Head of caudate nucleus (tissue), 42 donors: ENCODE measurements at regions not wholly inside any gene's neighbourhood (a gene's known extent, or its start where the extent isn't known, plus 50 kb on each side); places are given as distances from the start of the nearest gene placed in this dataset.
"Not testable (repeated sequence)": the region's sequence is repeated elsewhere in the genome, so short reads cannot be mapped to it uniquely, and the experiment has no call there.

Experiments
- DNase-seq, 42 donors: peaks; one replicate each; pipeline versions ENCODE4 v3.0.0 to v3.0.0-alpha.2; 2020 to 2021; ENCODE audit warnings: mixed read lengths in 7 of 42
- intact Hi-C: fragments of 100-400 bp; cut with DNase I; formaldehyde crosslinking; loops from one replicate; pipeline ENCODE4 v1.15.0; 2022

DNA sequence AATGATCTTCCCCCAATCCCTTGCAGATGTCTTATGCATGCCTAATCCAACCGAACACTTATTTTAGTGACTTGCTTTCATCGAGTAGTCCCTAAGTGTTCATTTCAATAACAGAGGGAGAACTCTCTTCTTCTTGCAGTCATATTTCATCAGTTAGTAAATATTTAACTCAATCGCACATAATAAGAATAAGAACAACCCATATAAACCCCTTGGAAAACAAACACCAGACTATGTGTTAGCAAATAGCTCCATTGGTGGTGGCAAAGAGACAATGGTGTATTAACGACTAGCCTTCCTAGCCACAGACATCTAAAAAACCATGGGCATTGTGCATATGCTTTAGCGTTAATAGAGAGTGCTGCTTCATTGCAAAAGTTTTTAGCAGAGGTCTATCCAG, 725.8 kb downstream of the BCL11A start:
- intact Hi-C loops, result no loop called here
- DNase-seq, result no peak

GRCh38 chr2:59826177-59826576, 727.3 kb downstream of the BCL11A start:
- intact Hi-C loops, result no loop called here
- no peak for DNase-seq

DNA sequence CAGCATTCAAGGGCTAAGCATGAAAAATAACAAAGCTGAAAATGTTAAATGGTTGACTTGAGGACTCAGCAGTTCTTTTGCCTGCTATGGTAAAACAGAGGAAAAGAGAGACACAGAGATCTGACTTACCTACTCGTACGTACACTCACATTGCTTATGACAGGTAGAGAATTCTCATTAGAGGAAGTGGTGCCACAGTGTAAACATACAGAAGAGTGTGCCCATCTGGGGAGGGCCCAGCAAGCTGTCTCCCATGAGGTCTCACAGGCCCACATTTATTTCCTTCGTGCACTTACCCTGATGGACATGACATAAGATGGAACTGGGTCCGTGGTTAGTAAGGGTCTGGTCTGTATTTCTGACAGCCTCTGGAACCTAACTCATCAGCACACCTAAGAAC, 729.1 kb downstream of the BCL11A start:
- intact Hi-C loops, result no loop called here
- DNase-seq, result no peak

GRCh38 chr2:59816075-59816474, 737.4 kb downstream of the BCL11A start:
- intact Hi-C loops, result no loop called here
- no peak for DNase-seq

DNA sequence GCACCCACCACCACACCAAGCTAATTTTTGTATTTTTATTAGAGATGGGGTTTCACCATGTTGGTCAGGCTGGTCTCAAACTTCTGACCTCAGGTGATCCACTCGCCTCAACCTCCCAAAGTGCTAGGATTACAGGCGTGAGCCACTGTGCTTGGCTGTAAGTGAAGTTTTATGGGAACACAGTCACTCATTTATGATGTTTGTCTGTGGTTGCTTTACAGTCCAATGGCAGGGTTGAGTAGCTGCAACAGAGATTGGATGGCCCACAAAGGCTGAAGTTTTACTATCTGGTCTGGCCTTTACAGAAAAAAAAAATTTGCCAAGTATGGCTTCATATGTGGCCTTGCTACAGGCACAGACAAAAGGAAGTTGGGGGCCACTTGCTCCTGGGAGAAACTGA, 743.2 kb downstream of the BCL11A start:
- DNase-seq, intact Hi-C loops: not testable (repeated sequence)

GRCh38 chr2:59806486-59806885, 747.0 kb downstream of the BCL11A start:
- intact Hi-C loops, result no loop called here
- no peak for DNase-seq

DNA sequence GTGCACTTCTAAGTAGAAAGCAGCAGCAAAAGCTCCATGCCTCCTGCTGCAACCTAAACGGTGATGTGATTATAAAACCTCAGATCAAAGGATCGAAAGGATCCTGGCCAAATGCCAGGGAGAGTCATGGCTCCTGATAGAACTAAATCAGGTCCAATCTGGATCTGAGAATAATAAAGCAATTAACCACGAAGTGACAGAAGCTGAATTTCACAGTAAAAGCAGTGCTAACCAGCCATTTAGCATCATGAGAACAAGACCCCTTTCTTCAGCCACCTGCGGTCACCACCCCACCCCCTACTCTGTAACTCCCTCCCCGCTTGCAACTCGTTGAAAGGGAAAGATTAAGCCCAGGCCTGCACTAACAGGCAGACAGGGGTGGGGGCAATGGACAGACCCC, 748.7 kb downstream of the BCL11A start:
- no peak for DNase-seq
- intact Hi-C loops, result no loop called here

- intact Hi-C loops, result no loop called here
- DNase-seq, result no peak
Measured at GRCh38 chr2:59803586-59803985, 749.9 kb downstream of the BCL11A start.

GRCh38 chr2:59798687-59799232, 754.7 kb downstream of the BCL11A start:
- intact Hi-C loops, result no loop called here
- no peak for DNase-seq

DNA sequence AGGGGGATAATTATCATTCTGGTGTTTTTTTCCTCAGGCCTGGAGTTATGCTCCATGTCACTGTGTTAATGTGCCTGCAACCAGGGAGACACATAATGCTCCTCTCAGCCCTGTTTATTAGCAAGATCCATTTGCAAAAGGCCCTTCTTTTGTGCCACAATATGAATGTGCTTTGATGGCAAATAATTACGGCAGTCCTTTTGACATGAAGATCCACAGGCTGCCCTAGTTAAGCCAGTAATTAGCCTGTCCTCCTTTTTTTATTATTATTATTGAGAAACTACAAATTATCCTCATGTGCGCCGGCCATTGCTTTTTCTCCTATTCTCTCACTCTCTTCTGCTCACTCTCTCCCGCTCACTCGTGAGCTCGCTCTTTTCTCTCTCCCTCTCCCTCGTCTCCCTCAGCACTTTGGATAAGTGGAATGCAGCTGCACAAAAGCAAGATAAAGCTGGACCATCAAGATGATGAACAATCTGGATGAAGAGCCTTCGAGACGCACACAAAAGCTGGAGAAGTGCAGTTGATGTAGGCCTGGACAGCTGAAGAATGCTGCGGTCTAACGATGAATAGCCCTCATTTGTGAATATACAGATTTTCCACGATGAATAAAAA, 762.3 kb downstream of the BCL11A start:
- intact Hi-C loops, result no loop called here
- no peak for DNase-seq

DNA sequence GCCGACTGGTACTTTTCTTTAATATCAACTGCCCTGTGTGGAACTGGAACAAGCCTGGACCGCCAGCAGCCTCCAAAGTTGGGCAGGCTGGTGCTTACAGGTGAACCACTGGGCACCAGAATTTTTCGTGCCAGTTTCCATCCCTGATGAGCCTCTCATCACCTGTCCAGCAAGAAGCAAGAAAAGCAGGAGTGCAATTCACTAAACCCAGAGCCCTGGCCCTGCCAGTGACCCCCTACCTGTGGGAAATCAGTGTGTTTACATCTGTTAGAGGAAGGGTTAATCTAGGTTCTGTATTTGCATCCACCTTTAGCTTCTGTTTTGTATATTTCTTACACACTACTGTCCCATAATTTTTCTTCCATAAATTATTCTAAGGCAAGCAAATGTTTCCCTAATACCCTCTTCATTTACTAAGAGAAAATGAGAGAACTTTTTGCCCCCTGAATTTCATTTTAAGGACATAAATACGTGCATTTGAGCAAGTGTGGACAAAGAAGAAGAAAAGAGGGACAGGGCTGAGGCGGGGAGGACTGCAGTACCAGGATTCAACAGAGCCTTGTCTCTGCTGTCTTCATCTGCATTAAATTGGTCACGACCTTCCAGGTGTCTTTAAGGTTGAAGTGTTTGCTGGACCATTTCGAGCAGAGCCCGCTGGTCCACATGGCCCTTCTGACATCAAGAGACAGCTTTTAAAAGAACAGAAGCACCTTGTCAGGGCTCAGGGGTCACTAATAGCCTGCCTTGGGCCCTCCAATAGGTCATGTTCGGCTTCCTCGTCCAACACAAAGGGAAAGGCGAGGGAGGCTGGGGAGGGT, 763.1 kb downstream of the BCL11A start:
- intact Hi-C loops, result no loop called here
- DNase-seq, result no peak

- no peak for DNase-seq
- intact Hi-C loops, result no loop called here
Measured at GRCh38 chr2:59789523-59789922, 763.9 kb downstream of the BCL11A start.

DNA sequence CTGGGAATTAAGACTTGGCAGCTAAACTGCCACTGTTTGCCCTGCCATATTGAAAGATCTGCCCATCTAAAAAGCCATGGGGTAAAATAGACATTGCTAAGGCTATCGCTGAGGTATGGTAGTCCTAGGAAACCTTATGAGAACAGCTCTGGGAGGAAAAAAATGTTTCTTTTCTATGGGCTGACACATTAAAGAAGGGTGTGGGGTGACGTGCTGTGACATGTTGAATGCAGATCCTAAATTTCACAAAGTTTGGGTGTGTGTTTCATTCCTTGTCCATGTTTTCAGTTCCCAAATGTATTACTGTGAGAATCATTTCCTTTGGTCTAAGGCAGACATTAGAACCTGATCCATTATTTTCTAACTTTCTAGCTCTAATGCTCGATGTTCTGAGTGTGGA, 766.4 kb downstream of the BCL11A start:
- no peak for DNase-seq
- intact Hi-C loops, result no loop called here

DNA sequence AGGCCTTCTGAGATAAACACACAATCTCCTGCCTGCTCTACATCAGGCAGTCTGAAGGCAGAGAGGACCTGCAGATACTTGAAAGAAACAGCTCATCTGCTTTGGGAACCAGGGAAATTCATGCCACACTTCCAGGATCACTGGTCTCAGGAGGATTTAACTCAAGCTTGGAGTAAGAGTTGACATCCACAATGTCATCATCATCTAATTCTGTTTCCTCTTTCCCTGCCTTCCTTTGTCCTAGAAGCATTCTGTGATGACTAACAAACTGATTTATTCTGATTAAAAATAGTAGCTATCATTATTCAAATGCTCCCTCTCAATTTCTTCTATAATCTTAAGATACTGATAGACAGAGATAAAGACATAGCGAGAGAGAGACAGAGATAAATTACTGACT, 766.8 kb downstream of the BCL11A start:
- no peak for DNase-seq
- intact Hi-C loops, result no loop called here

DNA sequence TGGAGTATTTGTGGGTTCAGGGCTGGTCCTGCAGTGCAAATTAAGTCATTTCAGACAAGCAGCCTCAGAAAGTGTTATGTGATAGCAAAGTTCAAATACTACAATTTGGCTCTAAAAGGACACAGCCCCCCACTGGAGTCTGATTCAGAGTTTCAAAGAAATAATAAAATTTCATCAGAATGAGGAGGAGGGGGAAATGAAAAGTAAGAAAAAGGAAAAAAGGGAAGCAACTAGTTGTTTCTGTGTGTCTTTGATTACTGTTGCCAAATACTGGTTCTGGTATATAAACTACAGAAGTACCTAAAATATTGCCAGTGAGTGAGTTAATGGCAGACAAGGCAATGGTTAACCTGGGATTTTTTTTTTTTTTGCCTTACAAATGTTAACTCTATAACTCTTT, 773.9 kb downstream of the BCL11A start:
- no peak for DNase-seq
- intact Hi-C loops, result no loop called here

DNA sequence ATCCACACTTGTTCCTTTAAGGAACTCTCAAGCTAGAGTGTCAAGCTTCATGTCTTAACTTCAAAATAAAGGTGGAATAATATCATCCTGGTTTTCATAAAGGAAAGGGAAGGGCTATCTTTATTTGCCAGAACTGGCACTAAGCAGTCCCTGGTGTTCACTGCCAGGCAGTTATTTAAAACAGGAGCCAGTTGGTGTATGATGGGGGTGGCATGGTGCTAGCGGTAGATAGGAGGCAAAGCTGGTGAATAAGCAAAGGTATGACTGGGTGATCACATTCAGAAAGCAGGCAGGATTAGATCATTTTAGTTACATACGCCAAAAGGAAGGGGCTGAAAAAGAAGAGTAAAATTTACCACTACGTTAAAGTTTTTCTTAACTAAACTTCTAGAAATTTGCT, 776.3 kb downstream of the BCL11A start:
- intact Hi-C loops, result no loop called here

GRCh38 chr2:59776726-59777008, 776.8 kb downstream of the BCL11A start:
- intact Hi-C loops, result no loop called here
- no peak for DNase-seq

More for the DNA sequence above, 776.3 kb downstream of the BCL11A start:
- DNase-seq, result no peak

- intact Hi-C loops, result no loop called here
- no peak for DNase-seq
Measured at GRCh38 chr2:59774821-59775433, 778.5 kb downstream of the BCL11A start.

GRCh38 chr2:59770651-59771050, 782.8 kb downstream of the BCL11A start:
- peak in 4 of 42 donors; percentile 5 to 57 (median 30) for DNase-seq
- intact Hi-C loops, result no loop called here

DNA sequence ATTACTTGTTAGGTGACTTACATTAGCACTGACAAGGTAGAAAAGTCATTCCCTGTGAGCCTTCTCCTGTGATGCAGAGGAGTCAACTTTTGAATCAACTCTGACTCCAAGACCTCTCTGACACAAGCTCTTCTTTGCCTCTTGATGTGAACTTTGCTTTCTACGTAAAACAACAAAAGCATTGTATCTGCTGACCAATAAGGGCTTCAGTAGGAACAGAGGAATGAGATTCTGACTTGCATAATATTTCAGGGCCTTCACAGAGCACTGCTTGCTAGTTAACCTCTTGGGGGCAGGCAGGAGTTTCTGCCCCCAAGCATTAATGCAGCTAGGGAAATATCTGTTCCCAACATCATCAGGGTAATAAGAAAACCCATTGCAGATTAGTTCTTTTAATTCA, 791.5 kb downstream of the BCL11A start:
- intact Hi-C loops, result no loop called here
- DNase-seq, result no peak

GRCh38 chr2:59756150-59756549, 797.3 kb downstream of the BCL11A start:
- no peak for DNase-seq
- intact Hi-C loops, result no loop called here
